PC-9 (cell line): ENCODE measurements at regions not wholly inside any gene's neighbourhood (a gene's known extent, or its start where the extent isn't known, plus 50 kb on each side); places are given as distances from the start of the nearest gene placed in this dataset.

ENCODE experiments used
- BruUV-seq: library from RNA; stranded (reverse); fragments of 400-500 nt; replicated peaks from 2 replicates; lab custom pipeline; 2021; lab: Mats Ljungman, UMichigan
- CTCF ChIA-PET: fragments of 300-600 bp; sonication (Branson Sonifier 250); formaldehyde crosslinking; loops from one replicate; lab custom pipeline; 2022; ENCODE audit warnings: antibody characterized with exemption; lab: Charles Lee
- POLR2A ChIA-PET: fragments of 300-600 bp; sonication (Branson Sonifier 250); formaldehyde crosslinking; loops from one replicate; lab custom pipeline; 2022; ENCODE audit warnings: antibody characterized with exemption; ENCODE audit not compliant: unreplicated experiment; lab: Charles Lee
- DNase-seq, 2 experiments: peaks; one replicate each; pipeline versions ENCODE4 v3.0.0 to v3.0.0-alpha.2; 2015 to 2022; ENCODE audit warnings: mixed read lengths in 1 of 2
- H2AFZ ChIP-seq: fragments of 200-600 bp; sonication (generic); 2 replicates; pipeline ENCODE4 v1.8.1; 2017; ENCODE audit warnings: antibody characterized with exemption
- H3F3A ChIP-seq: fragments of 200-600 bp; sonication (generic); 2 replicates; pipeline ENCODE4 v1.8.1; 2017; ENCODE audit warnings: antibody characterized with exemption, mild to moderate bottlenecking, low read depth; ENCODE audit not compliant: insufficient read depth
- H3K27ac ChIP-seq: fragments of 200-600 bp; sonication (generic); 2 replicates; pipeline ENCODE4 v1.6.1; 2016; ENCODE audit warnings: mixed run types
- H3K27me3 ChIP-seq: fragments of 200-600 bp; sonication (generic); 2 replicates; pipeline ENCODE4 v1.6.1; 2016; ENCODE audit warnings: low read depth, mixed run types; ENCODE audit not compliant: insufficient read depth
- H3K36me3 ChIP-seq: fragments of 200-600 bp; sonication (generic); 2 replicates; pipeline ENCODE4 v1.6.1; 2016; ENCODE audit warnings: low read depth, mixed run types
- H3K4me1 ChIP-seq: fragments of 200-600 bp; sonication (generic); replicated peaks from 2 replicates; pipeline ENCODE4 v1.6.1; 2016; ENCODE audit warnings: mixed run types; ENCODE audit not compliant: insufficient read depth
- H3K4me2 ChIP-seq: fragments of 200-600 bp; sonication (generic); 2 replicates; pipeline ENCODE4 v1.6.1; 2017; ENCODE audit warnings: mixed run types
- H3K4me3 ChIP-seq: fragments of 200-600 bp; sonication (generic); 2 replicates; pipeline ENCODE4 v1.6.1; 2016; ENCODE audit warnings: mixed run types
- H3K79me2 ChIP-seq: fragments of 200-600 bp; sonication (generic); 2 replicates; pipeline ENCODE4 v1.6.1; 2017; ENCODE audit warnings: low read depth, mixed run types
- H3K9me2 ChIP-seq: fragments of 200-600 bp; sonication (generic); 2 replicates; pipeline ENCODE4 v1.8.1; 2017; ENCODE audit warnings: mild to moderate bottlenecking; ENCODE audit not compliant: insufficient read depth
- H3K9me3 ChIP-seq: fragments of 200-600 bp; sonication (generic); 2 replicates; pipeline ENCODE4 v1.8.1; 2016; ENCODE audit warnings: low read depth; ENCODE audit not compliant: insufficient read depth
- H4K20me1 ChIP-seq: fragments of 200-600 bp; sonication (generic); 2 replicates; pipeline ENCODE4 v1.8.1; 2017; ENCODE audit not compliant: insufficient read depth
- CTCF ChIP-seq: fragments of 200-600 bp; sonication (generic); conservative IDR thresholded peaks from 2 replicates; pipeline ENCODE4 v1.6.1; 2017; ENCODE audit warnings: mixed run types, antibody characterized with exemption, mild to moderate bottlenecking, moderate library complexity
- EZH2 ChIP-seq: fragments of 200-600 bp; sonication (generic); IDR thresholded peaks from 2 replicates; pipeline ENCODE4 v1.8.0; 2017; ENCODE audit warnings: antibody characterized with exemption, low read depth
- intact Hi-C: fragments of 100-400 bp; cut with micrococcal nuclease; formaldehyde crosslinking; loops from one replicate; pipeline ENCODE4 v1.10.0; 2022; ENCODE audit not compliant: unreplicated experiment

- Histone ChIP-seq H3K27me3 (peaks cover 30% of the 10 kb centered on the region; the same call in 1 of the 2 replicates), H3K4me3 (no peak overlapping the region), H3K27ac (no peak overlapping the region), H4K20me1 (no peaks in the 10 kb centered on the region), H3K36me3 (no peaks in the 10 kb centered on the region), H3F3A (no peaks in the 10 kb centered on the region), H3K4me2 (no peak overlapping the region), H3K9me2 (no peaks in the 10 kb centered on the region), H3K9me3 (no peaks in the 10 kb centered on the region), H3K4me1 (peaks cover 5% of the 10 kb centered on the region; the same call in 1 of the 2 replicates), H3K79me2 (no peaks in the 10 kb centered on the region), H2AFZ (no peak overlapping the region)
- TF ChIP-seq EZH2 (no peak), CTCF (no peak)
- no TSS peak for BruUV-seq
- CTCF ChIA-PET, result no interaction called here
- no peak for DNase-seq
- POLR2A ChIA-PET, result no interaction called here
- intact Hi-C loops, result no loop called here
Measured at GRCh38 chr5:5881294-5881693, 458.8 kb downstream of the ICE1 start.

- Histone ChIP-seq H3K36me3 (no peaks in the 10 kb centered on the region), H3K4me1 (peaks cover 5% of the 10 kb centered on the region; the same call in 1 of the 2 replicates), H3K9me2 (no peaks in the 10 kb centered on the region), H3K4me3 (no peak overlapping the region), H2AFZ (no peak overlapping the region), H3K9me3 (no peaks in the 10 kb centered on the region), H3F3A (no peaks in the 10 kb centered on the region), H4K20me1 (no peaks in the 10 kb centered on the region), H3K79me2 (no peaks in the 10 kb centered on the region), H3K4me2 (no peak overlapping the region), H3K27me3 (peaks cover 30% of the 10 kb centered on the region; the same call in 1 of the 2 replicates), H3K27ac (no peak overlapping the region)
- 0 out of 2 replicates have a peak, but pooled peaks have one; percentile 27 for TF ChIP-seq EZH2
- no peak for TF ChIP-seq CTCF
- DNase-seq, result no peak
- intact Hi-C loops, result no loop called here
- no TSS peak for BruUV-seq
- ChIA-PET POLR2A (no interaction called here), CTCF (no interaction called here)
Measured at GRCh38 chr5:5880077-5880763, 457.7 kb downstream of the ICE1 start.

- CTCF ChIA-PET, result no interaction called here
Measured at GRCh38 chr5:5857396-5857795, 434.9 kb downstream of the ICE1 start.

More at GRCh38 chr5:5857396-5857795, 434.9 kb downstream of the ICE1 start:
- Histone ChIP-seq H3K79me2 (no peaks in the 10 kb centered on the region), H3K9me2 (no peaks in the 10 kb centered on the region), H3K4me1 (no peaks in the 10 kb centered on the region), H3K36me3 (no peaks in the 10 kb centered on the region), H3K27me3 (peaks cover 33% of the 10 kb centered on the region; the same call in 1 of the 2 replicates), H4K20me1 (no peaks in the 10 kb centered on the region), H2AFZ (no peak overlapping the region), H3F3A (no peaks in the 10 kb centered on the region), H3K4me3 (no peak overlapping the region), H3K27ac (no peak overlapping the region), H3K4me2 (no peak overlapping the region), H3K9me3 (no peaks in the 10 kb centered on the region; the same call in 1 of the 2 replicates)
- intact Hi-C loops, result no loop called here
- BruUV-seq, result no TSS peak
- POLR2A ChIA-PET, result no interaction called here
- TF ChIP-seq EZH2 (no peak), CTCF (no peak)
- DNase-seq, result no peak
